ENCODE measurements at regions not wholly inside any gene's neighbourhood (a gene's known extent, or its start where the extent isn't known, plus 50 kb on each side); places are given as distances from the start of the nearest gene placed in this dataset.

GRCh38 chr12:100043631-100044030, 58.9 kb upstream of the ANKS1B start:
- TF ChIP-seq EP300 (IDR thresholded peaks at IDR 0.05) = no peak
- TF ChIP-seq CTCF (IDR thresholded peaks at IDR 0.05) = no peak
